HL-60/S4 treated with retinoic acid at 250 ng/mL for 4 days and 3 days (cell line): ENCODE measurements at regions not wholly inside any gene's neighbourhood (a gene's known extent, or its start where the extent isn't known, plus 50 kb on each side); places are given as distances from the start of the nearest gene placed in this dataset.

Source experiments
- in situ Hi-C: fragments of 300-500 bp; cut with MboI; formaldehyde crosslinking; loops from 2 replicates; pipeline ENCODE4 v1.7.0; 2022; ENCODE audit warnings: low sequenced_read_pairs

- in situ Hi-C loops = no loop called here
Measured at GRCh38 chr11:122187373-122188165, 71.6 kb upstream of the BLID start.

DNA sequence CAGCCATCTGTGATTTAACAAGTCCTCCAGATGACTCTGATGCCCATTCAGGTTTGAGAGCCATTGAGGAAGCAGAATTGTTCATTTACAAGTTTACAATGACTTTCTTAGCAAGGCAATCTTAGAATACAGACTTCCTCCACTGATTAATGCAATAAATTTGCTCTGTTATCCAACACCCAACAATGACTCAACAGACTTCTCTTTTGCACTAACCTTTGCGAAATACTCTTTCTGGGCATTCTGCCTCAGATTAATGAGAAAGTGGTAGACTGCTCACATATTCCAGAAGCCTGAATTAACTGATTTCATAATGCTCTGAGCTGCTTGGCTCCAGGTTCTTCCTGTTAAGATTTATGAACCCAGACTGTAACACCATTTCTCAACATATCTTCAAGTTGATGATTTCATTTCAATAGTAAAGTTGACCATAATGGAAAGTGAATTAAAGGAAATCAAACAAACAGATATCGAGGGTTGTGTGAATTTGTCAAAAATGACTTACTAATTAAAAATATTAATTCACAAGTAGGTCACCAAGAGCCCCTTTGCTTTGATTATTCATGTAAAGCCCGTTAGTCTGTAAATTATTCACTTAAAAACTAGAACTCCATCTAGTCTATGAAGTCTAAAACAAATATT lies 70.5 kb upstream of the BLID start:
- in situ Hi-C loops = no loop called here

- in situ Hi-C loops = no loop called here
Measured at GRCh38 chr11:122183933-122184332, 67.9 kb upstream of the BLID start.

GRCh38 chr11:122181893-122182292 lies 65.9 kb upstream of the BLID start:
- in situ Hi-C loops = no loop called here

DNA sequence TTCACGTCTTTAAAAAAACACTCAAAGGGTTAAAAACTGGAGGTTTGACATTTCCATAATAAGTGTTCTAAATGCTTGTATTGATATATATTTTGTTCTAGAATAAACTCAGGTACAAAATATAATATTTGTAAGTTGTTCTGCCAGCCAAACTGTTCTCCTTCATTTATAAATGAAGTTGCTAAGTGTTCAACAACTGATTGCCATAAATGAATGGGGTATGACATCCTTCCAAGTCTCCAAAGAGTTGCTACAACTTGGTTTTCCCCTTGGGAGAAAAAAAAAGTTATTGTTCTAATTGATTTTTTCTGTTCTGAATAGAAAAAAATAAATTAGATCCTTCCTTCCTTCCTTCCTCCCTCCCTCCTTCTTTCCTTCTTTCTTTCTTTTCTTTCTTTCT lies 65.4 kb upstream of the BLID start:
- in situ Hi-C loops = no loop called here

GRCh38 chr11:122179961-122180834 lies 64.2 kb upstream of the BLID start:
- in situ Hi-C loops = no loop called here

- in situ Hi-C loops = no loop called here
Measured at GRCh38 chr11:122178795-122179194, 62.8 kb upstream of the BLID start.

GRCh38 chr11:122177238-122177637 lies 61.2 kb upstream of the BLID start:
- in situ Hi-C loops = no loop called here

GRCh38 chr11:122176651-122177050 lies 60.6 kb upstream of the BLID start:
- in situ Hi-C loops = no loop called here

- in situ Hi-C loops = no loop called here
Measured at GRCh38 chr11:122175306-122175705, 59.3 kb upstream of the BLID start.

DNA sequence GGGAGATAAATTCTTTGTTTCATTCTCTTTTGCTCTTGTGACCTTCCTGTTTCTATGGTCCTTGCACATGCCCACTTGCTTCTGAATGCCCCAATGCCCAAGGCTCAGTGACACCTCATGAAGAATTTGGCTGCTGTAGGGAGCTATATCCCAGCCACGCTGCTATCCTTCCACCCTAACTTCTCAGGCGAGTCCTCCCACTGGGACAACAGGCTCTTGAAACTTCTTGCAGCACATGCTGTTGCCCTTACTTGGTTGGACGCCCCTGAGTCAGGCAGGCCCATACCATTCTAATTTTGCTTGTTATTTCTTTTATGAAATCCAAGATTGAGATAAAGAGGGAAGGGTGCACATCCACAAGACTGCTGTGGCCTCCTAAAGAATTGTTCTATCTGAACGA lies 57.6 kb upstream of the BLID start:
- in situ Hi-C loops = no loop called here

DNA sequence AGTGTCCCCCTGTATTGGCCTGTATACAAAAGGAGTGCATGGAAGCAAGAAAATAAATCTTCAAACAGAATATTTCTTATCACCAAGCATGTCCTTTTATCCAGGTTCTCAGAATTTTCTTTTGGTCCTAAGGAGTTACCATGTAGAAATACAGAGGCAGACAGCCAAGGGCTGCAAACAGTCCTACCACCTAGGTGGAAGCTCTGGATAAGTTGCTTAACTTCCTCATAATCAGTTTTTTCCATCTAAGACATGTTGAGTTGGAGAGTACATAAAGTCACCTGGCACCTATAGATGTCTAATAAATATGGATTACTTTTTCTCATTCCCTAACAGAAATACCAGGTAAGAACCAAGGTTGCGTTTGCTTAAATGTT lies 57.0 kb upstream of the BLID start:
- in situ Hi-C loops = no loop called here

DNA sequence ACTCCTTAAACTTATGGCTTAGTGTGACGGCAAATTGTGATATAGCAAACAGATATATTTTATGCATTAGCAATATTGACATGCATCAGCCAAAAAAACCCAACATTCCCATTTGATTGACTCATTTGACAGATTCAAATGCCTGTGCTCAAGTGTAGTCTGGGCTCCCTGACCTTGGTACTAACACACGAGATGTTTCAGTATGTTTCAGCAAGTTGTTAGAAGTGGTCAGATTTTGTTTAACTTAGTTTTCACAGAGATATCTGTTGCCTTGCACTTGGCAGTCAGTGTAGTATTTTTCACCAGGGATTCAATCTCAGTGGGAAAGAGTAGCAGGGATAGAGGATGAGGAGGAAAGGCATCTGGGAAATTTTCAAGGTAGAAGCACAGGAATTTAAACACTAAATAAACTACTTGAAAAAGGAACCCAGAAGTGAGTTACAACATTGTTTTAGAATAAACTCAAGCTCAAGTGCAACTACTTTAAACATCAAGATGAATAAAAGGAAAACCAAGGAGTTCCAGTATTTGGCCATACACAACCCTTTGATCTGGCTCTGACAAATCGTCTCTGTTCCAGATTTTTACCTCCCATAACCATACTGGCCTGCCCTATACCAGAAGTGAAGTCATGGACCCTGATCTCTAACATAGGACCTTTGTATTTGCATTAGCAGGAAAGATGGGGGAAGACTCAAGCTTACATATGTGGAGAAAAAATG lies 56.5 kb upstream of the BLID start:
- in situ Hi-C loops = no loop called here

GRCh38 chr11:122170815-122171475 lies 54.9 kb upstream of the BLID start:
- in situ Hi-C loops = no loop called here

DNA sequence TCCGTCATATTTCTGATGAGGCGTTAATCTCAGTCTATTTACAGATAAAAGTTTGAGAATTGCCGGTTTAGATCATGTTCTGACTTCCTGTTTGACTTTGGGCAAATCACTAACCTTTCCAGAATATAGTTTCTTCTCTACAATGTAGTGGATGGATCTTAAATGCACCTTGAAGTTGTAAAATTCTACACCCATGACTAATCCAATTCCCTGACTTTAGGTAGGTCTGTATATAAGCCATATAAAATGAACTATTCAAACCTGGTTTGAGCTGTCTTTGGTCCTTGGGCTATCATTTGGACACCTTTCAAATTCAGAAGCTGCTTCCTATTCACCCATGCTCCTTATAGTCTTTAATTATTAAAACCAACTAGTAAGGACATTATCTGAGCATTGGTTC lies 52.2 kb upstream of the BLID start:
- in situ Hi-C loops = no loop called here

DNA sequence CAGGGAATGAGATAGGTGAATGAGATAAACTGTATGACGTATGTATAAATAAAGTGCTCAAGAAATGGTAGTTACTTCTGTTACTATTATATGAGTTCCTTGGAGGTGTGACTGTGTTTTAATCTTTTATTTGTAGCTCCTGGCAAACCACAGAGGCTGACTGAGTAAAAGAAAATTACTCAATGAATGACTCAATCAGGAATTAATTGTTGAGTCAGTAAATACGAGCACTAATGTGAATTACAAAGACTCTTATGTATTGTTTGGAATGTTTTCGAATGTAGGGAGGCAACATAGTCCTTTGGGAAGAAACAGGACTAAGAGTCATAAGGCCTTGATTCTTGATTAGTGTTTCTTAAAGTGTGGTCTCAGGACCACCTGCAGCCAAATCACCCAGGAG lies 51.1 kb upstream of the BLID start:
- in situ Hi-C loops = no loop called here

GRCh38 chr11:122165607-122166371 lies 49.8 kb upstream of the BLID start:
- in situ Hi-C loops = no loop called here
